GM18520 (cell line): ENCODE measurements at regions not wholly inside any gene's neighbourhood (a gene's known extent, or its start where the extent isn't known, plus 50 kb on each side); places are given as distances from the start of the nearest gene placed in this dataset.

Experiments used
- ATAC-seq: cut with Tn5 transposase; IDR thresholded peaks from one replicate; pipeline ENCODE4 v1.9.1; 2021; ENCODE audit not compliant: unreplicated experiment

- no peak for ATAC-seq
Observed at GRCh38 chr5:96140496-96140895, 178.8 kb upstream of the ELL2 start.

GRCh38 chr5:96140084-96140483 is 178.4 kb upstream of the ELL2 start:
- ATAC-seq, result no peak

- no peak for ATAC-seq
Observed at GRCh38 chr5:96134886-96135285, 173.2 kb upstream of the ELL2 start.

GRCh38 chr5:96133341-96134079 is 171.9 kb upstream of the ELL2 start:
- no peak for ATAC-seq

- ATAC-seq, result no peak
Observed at GRCh38 chr5:96129276-96129675, 167.6 kb upstream of the ELL2 start.

- no peak for ATAC-seq
Observed at GRCh38 chr5:96128204-96128864, 166.7 kb upstream of the ELL2 start.

GRCh38 chr5:96127538-96127937 is 165.9 kb upstream of the ELL2 start:
- no peak for ATAC-seq

GRCh38 chr5:96125231-96125891 is 163.7 kb upstream of the ELL2 start:
- no peak for ATAC-seq

- no peak for ATAC-seq
Observed at GRCh38 chr5:96124589-96124988, 162.9 kb upstream of the ELL2 start.

GRCh38 chr5:96123418-96123817 is 161.8 kb upstream of the ELL2 start:
- ATAC-seq, result no peak

GRCh38 chr5:96121364-96121763 is 159.7 kb upstream of the ELL2 start:
- no peak for ATAC-seq

- no peak for ATAC-seq
Observed at GRCh38 chr5:96120120-96120519, 158.5 kb upstream of the ELL2 start.

GRCh38 chr5:96117771-96118651 is 156.4 kb upstream of the ELL2 start:
- ATAC-seq, result no peak

GRCh38 chr5:96115147-96115807 is 153.6 kb upstream of the ELL2 start:
- ATAC-seq, result no peak

- ATAC-seq, result no peak
Observed at GRCh38 chr5:96114736-96115135, 153.1 kb upstream of the ELL2 start.

GRCh38 chr5:96113170-96113939 is 151.7 kb upstream of the ELL2 start:
- no peak for ATAC-seq

- no peak for ATAC-seq
Observed at GRCh38 chr5:96112703-96113102, 151.1 kb upstream of the ELL2 start.

GRCh38 chr5:96112123-96112670 is 150.5 kb upstream of the ELL2 start:
- no peak for ATAC-seq

- no peak for ATAC-seq
Observed at GRCh38 chr5:96111080-96111756, 149.6 kb upstream of the ELL2 start.
